Neural cell (in vitro differentiated cells): ENCODE measurements at regions not wholly inside any gene's neighbourhood (a gene's known extent, or its start where the extent isn't known, plus 50 kb on each side); places are given as distances from the start of the nearest gene placed in this dataset.

Experiments used
- H2AFZ ChIP-seq: fragments of 200-600, 300-800 bp; sonication (generic), shearing (Covaris generic); 2 replicates; pipeline ENCODE4 v1.6.0; 2014; ENCODE audit warnings: low read depth, mild to moderate bottlenecking, antibody characterized with exemption, low read length, moderate library complexity
- H3F3A ChIP-seq: fragments of 200-600 bp; shearing (Covaris generic); 2 replicates; pipeline ENCODE4 v1.6.1; 2016; ENCODE audit warnings: mild to moderate bottlenecking, moderate library complexity, mixed read lengths, antibody characterized with exemption, low read length; ENCODE audit not compliant: insufficient read depth, poor library complexity, severe bottlenecking
- H3K27ac ChIP-seq: fragments of 200-600, 300-800 bp; sonication (generic), shearing (Covaris generic); 2 replicates; pipeline ENCODE4 v1.5.1; 2014; ENCODE audit warnings: mild to moderate bottlenecking, low read length, moderate library complexity
- H3K27me3 ChIP-seq: fragments of 300-800, 200-600 bp; sonication (generic), shearing (Covaris generic); 2 replicates; pipeline ENCODE4 v1.6.0; 2014; ENCODE audit warnings: mild to moderate bottlenecking, low read depth, low read length, moderate library complexity; ENCODE audit not compliant: insufficient read depth
- H3K36me3 ChIP-seq: fragments of 300-800, 200-600 bp; sonication (generic), shearing (Covaris generic); 2 replicates; pipeline ENCODE4 v1.5.1; 2014; ENCODE audit warnings: mild to moderate bottlenecking, antibody characterized with exemption, low read length, moderate library complexity; ENCODE audit not compliant: insufficient read depth
- H3K4me2 ChIP-seq: fragments of 300-800, 200-600 bp; sonication (generic), shearing (Covaris generic); 2 replicates; pipeline ENCODE4 v1.6.0; 2014; ENCODE audit warnings: mild to moderate bottlenecking, low read length
- H3K4me3 ChIP-seq: fragments of 300-800, 200-600 bp; sonication (generic), shearing (Covaris generic); 2 replicates; pipeline ENCODE4 v1.5.1; 2014; ENCODE audit warnings: mild to moderate bottlenecking, low read length, moderate library complexity
- H3K79me2 ChIP-seq: fragments of 200-600 bp; shearing (Covaris generic); replicated peaks from 2 replicates; pipeline ENCODE4 v1.6.0; 2014; ENCODE audit warnings: mild to moderate bottlenecking, low read length, moderate library complexity; ENCODE audit not compliant: insufficient read depth
- H3K9ac ChIP-seq: fragments of 300-800, 200-600 bp; sonication (generic), shearing (Covaris generic); 2 replicates; pipeline ENCODE4 v1.6.1; 2016; ENCODE audit warnings: mild to moderate bottlenecking, low read length, mixed read lengths
- H3K9me2 ChIP-seq: fragments of 200-600 bp; shearing (Covaris generic); 2 replicates; pipeline ENCODE4 v1.6.1; 2016; ENCODE audit warnings: mild to moderate bottlenecking, low read length, mixed read lengths; ENCODE audit not compliant: insufficient read depth
- H3K9me3 ChIP-seq: fragments of 200-600, 300-800 bp; sonication (generic), shearing (Covaris generic); 2 replicates; pipeline ENCODE4 v1.6.1; 2016; ENCODE audit warnings: mild to moderate bottlenecking, mixed run types, low read length, moderate library complexity, mixed read lengths
- H4K20me1 ChIP-seq: fragments of 200-600 bp; shearing (Covaris generic); 2 replicates; pipeline ENCODE4 v1.6.1; 2016; ENCODE audit warnings: mild to moderate bottlenecking, mixed run types; ENCODE audit not compliant: insufficient read depth
- CTCF ChIP-seq: fragments of 450-650 bp; IDR thresholded peaks from 2 replicates; pipeline ENCODE4 v1.5.1; 2014; ENCODE audit warnings: antibody characterized with exemption, mild to moderate bottlenecking, moderate library complexity; ENCODE audit not compliant: poor library complexity, severe bottlenecking
- EP300 ChIP-seq: fragments of 450-650 bp; conservative IDR thresholded peaks from 2 replicates; pipeline ENCODE4 v1.6.1; 2014; ENCODE audit warnings: antibody characterized with exemption, mild to moderate bottlenecking, moderate library complexity; ENCODE audit not compliant: poor library complexity, severe bottlenecking
- EZH2 ChIP-seq: fragments of 200-600, 300-800 bp; shearing (Covaris generic), sonication (generic); IDR thresholded peaks from 2 replicates; pipeline ENCODE4 v1.6.1; 2014; ENCODE audit warnings: antibody characterized with exemption, low read length, borderline replicate concordance, mild to moderate bottlenecking; ENCODE audit not compliant: insufficient read depth, poor library complexity, severe bottlenecking
- MXI1 ChIP-seq: fragments of 450-650 bp; conservative IDR thresholded peaks from 2 replicates; pipeline ENCODE4 v1.6.1; 2014; ENCODE audit warnings: antibody characterized with exemption, mild to moderate bottlenecking; ENCODE audit not compliant: poor library complexity, severe bottlenecking
- POLR2AphosphoS5 ChIP-seq: IDR thresholded peaks from 2 replicates; pipeline ENCODE4 v1.6.1; 2012
- RAD21 ChIP-seq: fragments of 450-650 bp; conservative IDR thresholded peaks from 2 replicates; pipeline ENCODE4 v1.6.1; 2014; ENCODE audit warnings: antibody characterized with exemption, mild to moderate bottlenecking, moderate library complexity
- REST ChIP-seq: IDR thresholded peaks from 2 replicates; pipeline ENCODE4 v1.6.1; 2012; ENCODE audit warnings: borderline replicate concordance
- SMC3 ChIP-seq: fragments of 450-650 bp; conservative IDR thresholded peaks from 2 replicates; pipeline ENCODE4 v1.6.1; 2014; ENCODE audit warnings: antibody characterized with exemption, mild to moderate bottlenecking, moderate library complexity; ENCODE audit not compliant: poor library complexity
- TAF1 ChIP-seq: IDR thresholded peaks from 2 replicates; pipeline ENCODE4 v1.6.1; 2012; ENCODE audit warnings: low read depth

GRCh38 chr2:9735335-9735734 is 104.5 kb upstream of the YWHAQ start:
- Histone ChIP-seq H3K4me3 (no peak overlapping the region), H2AFZ (no peak overlapping the region), H3K27ac (no peak overlapping the region), H3K4me2 (no peak overlapping the region), H4K20me1 (no peaks in the 10 kb centered on the region), H3K9me2 (no peaks in the 10 kb centered on the region), H3K9ac (no peak overlapping the region), H3K79me2 (no peaks in the 10 kb centered on the region), H3K27me3 (no peaks in the 10 kb centered on the region), H3F3A (no peaks in the 10 kb centered on the region), H3K36me3 (no peaks in the 10 kb centered on the region), H3K9me3 (no peaks in the 10 kb centered on the region)
- TF ChIP-seq TAF1 (no peak), POLR2AphosphoS5 (no peak), REST (no peak), CTCF (no peak), SMC3 (no peak), EP300 (no peak), MXI1 (no peak), EZH2 (no peak), RAD21 (no peak)

- Histone ChIP-seq H3K4me2 (no peak overlapping the region), H3K27me3 (no peaks in the 10 kb centered on the region), H3K79me2 (no peaks in the 10 kb centered on the region), H3K9me3 (no peaks in the 10 kb centered on the region), H3K4me3 (no peak overlapping the region), H3F3A (no peaks in the 10 kb centered on the region), H2AFZ (no peak overlapping the region), H3K27ac (no peak overlapping the region), H4K20me1 (no peaks in the 10 kb centered on the region), H3K9ac (no peak overlapping the region), H3K9me2 (no peaks in the 10 kb centered on the region), H3K36me3 (no peaks in the 10 kb centered on the region)
- TF ChIP-seq EZH2 (no peak), POLR2AphosphoS5 (no peak), RAD21 (no peak), CTCF (no peak), TAF1 (no peak), MXI1 (no peak), REST (no peak), EP300 (no peak), SMC3 (no peak)
Observed at GRCh38 chr2:9736021-9736420, 105.2 kb upstream of the YWHAQ start.
